Erythroblast (primary cell): ENCODE measurements at regions not wholly inside any gene's neighbourhood (a gene's known extent, or its start where the extent isn't known, plus 50 kb on each side); places are given as distances from the start of the nearest gene placed in this dataset.

Experiments
- DNase-seq, 2 experiments: peaks; one replicate each; lab custom pipeline; 2025; lab: John Stamatoyannopoulos, UW
- GATA1 ChIP-seq: IDR thresholded peaks from 2 replicates; pipeline ENCODE4 v1.6.1; 2011; ENCODE audit warnings: low read depth, mild to moderate bottlenecking, control low read depth, low read length, moderate library complexity
- POLR2A ChIP-seq: IDR thresholded peaks from 2 replicates; pipeline ENCODE4 v1.6.1; 2011; ENCODE audit warnings: mild to moderate bottlenecking, low read length

GRCh38 chr2:103265521-103265920 is 503.7 kb downstream of the TMEM182 start:
- TF ChIP-seq GATA1 (no peak), POLR2A (no peak)
- DNase-seq: no peak

GRCh38 chr2:103268841-103269498 is 507.1 kb downstream of the TMEM182 start:
- TF ChIP-seq POLR2A: no peak
- no peak for TF ChIP-seq GATA1

GRCh38 chr2:103276869-103277268 is 515.0 kb downstream of the TMEM182 start:
- no peak for DNase-seq
- TF ChIP-seq POLR2A (no peak), GATA1 (no peak)

More at GRCh38 chr2:103268841-103269498, 507.1 kb downstream of the TMEM182 start:
- no peak for DNase-seq

GRCh38 chr2:103284750-103285149 is 522.9 kb downstream of the TMEM182 start:
- DNase-seq: no peak
- TF ChIP-seq POLR2A: no peak
- no peak for TF ChIP-seq GATA1

GRCh38 chr2:103285354-103285753 is 523.5 kb downstream of the TMEM182 start:
- no peak for DNase-seq
- TF ChIP-seq GATA1 (no peak), POLR2A (no peak)

GRCh38 chr2:103287746-103288145 is 525.9 kb downstream of the TMEM182 start:
- DNase-seq: no peak
- TF ChIP-seq GATA1 (no peak), POLR2A (no peak)

GRCh38 chr2:103288696-103289095 is 526.9 kb downstream of the TMEM182 start:
- TF ChIP-seq POLR2A (no peak), GATA1 (no peak)
- no peak for DNase-seq

GRCh38 chr2:103289105-103289725 is 527.4 kb downstream of the TMEM182 start:
- no peak for DNase-seq
- TF ChIP-seq GATA1: no peak
- TF ChIP-seq POLR2A: no peak

GRCh38 chr2:103292573-103292972 is 530.7 kb downstream of the TMEM182 start:
- no peak for TF ChIP-seq POLR2A
- DNase-seq: no peak

GRCh38 chr2:103293067-103293741 is 531.4 kb downstream of the TMEM182 start:
- DNase-seq: no peak
- no peak for TF ChIP-seq GATA1
- no peak for TF ChIP-seq POLR2A

GRCh38 chr2:103293742-103294077 is 531.9 kb downstream of the TMEM182 start:
- no peak for TF ChIP-seq POLR2A
- TF ChIP-seq GATA1: no peak
- no peak for DNase-seq

- no peak for DNase-seq
- TF ChIP-seq GATA1: no peak
- no peak for TF ChIP-seq POLR2A
Measured at GRCh38 chr2:103294420-103294819, 532.6 kb downstream of the TMEM182 start.

- no peak for DNase-seq
- TF ChIP-seq POLR2A (no peak), GATA1 (no peak)
Measured at GRCh38 chr2:103295591-103295990, 533.8 kb downstream of the TMEM182 start.

GRCh38 chr2:103324671-103325070 is 562.8 kb downstream of the TMEM182 start:
- DNase-seq: no peak
- no peak for TF ChIP-seq POLR2A
- TF ChIP-seq GATA1: no peak

GRCh38 chr2:103327386-103327785 is 565.6 kb downstream of the TMEM182 start:
- TF ChIP-seq GATA1 (no peak), POLR2A (no peak)
- no peak for DNase-seq
